HCT116 (cell line): ENCODE measurements at regions not wholly inside any gene's neighbourhood (a gene's known extent, or its start where the extent isn't known, plus 50 kb on each side); places are given as distances from the start of the nearest gene placed in this dataset.

Source experiments
- ATAC-seq: fragments of 200-7000 bp; cut with Tn5 transposase; 2 replicates; pipeline ENCODE4 v1.9.1; 2020; ENCODE audit warnings: mild to moderate bottlenecking, moderate library complexity
- BruUV-seq: library from RNA; stranded (reverse); fragments of 400-500 nt; replicated peaks from 2 replicates; lab custom pipeline; 2021; lab: Mats Ljungman, UMichigan
- CTCF ChIA-PET: fragments of 300-600 bp; sonication (Branson Sonifier 250); formaldehyde crosslinking; loops from one replicate; lab custom pipeline; 2021; ENCODE audit warnings: antibody characterized with exemption; lab: Charles Lee
- POLR2A ChIA-PET: fragments of 300-600, 350-600 bp; sonication (Branson Sonifier 250); formaldehyde crosslinking; loops from one replicate; lab custom pipeline; 2021; ENCODE audit warnings: antibody characterized with exemption; lab: Charles Lee
- RAD21 ChIA-PET, 2 experiments: fragments of 300-600 bp; sonication (Branson Sonifier 250); formaldehyde crosslinking; loops; one replicate each; lab custom pipeline; 2023; ENCODE audit warnings: low total read pairs in 2 of 2; ENCODE audit not compliant: uncharacterized antibody in 2 of 2, unreplicated experiment in 2 of 2, low non-redundant PET in 1 of 2; lab: Charles Lee
- DNase-seq: peaks from one replicate; pipeline ENCODE4 v3.0.0-alpha.2; 2010; ENCODE audit warnings: low read depth, low spot score
- H2AFZ ChIP-seq: fragments of 200-600 bp; shearing (Covaris generic), sonication (generic); 2 replicates; pipeline ENCODE4 v1.6.1; 2017; ENCODE audit warnings: low read depth, mixed run types, mixed read lengths, antibody characterized with exemption, low read length; ENCODE audit not compliant: poor library complexity, severe bottlenecking
- H3K27ac ChIP-seq: 2 replicates; pipeline ENCODE4 v1.5.1; 2012; ENCODE audit warnings: low read depth, low read length
- H3K27me3 ChIP-seq: fragments of 200-600 bp; sonication (generic); 2 replicates; pipeline ENCODE4 v1.6.1; 2016; ENCODE audit warnings: mixed run types, low read length, mixed read lengths; ENCODE audit not compliant: insufficient read depth
- H3K36me3 ChIP-seq, 2 experiments: fragments of 200-500 bp in 1 of 2; fragments of 200-600 bp in 1 of 2; sonication (Bioruptor generic) in 1 of 2; sonication (generic) in 1 of 2; 2 replicates each; pipeline versions ENCODE4 v1.5.1 to v1.6.1; 2014 to 2016; ENCODE audit warnings: low read length in 2 of 2, inconsistent platforms in 1 of 2, mixed read lengths in 1 of 2, mixed run types in 1 of 2; ENCODE audit not compliant: insufficient read depth in 2 of 2, control insufficient read depth in 1 of 2
- H3K4me1 ChIP-seq, 2 experiments: fragments of 200-600 bp in 1 of 2; sonication (generic) in 1 of 2; 2 replicates each; pipeline versions ENCODE4 v1.5.1 to v1.6.1; 2012 to 2017; ENCODE audit warnings: low read length in 2 of 2, inconsistent platforms in 1 of 2, mild to moderate bottlenecking in 1 of 2, mixed read lengths in 1 of 2, mixed run types in 1 of 2, moderate library complexity in 1 of 2; ENCODE audit not compliant: insufficient read depth in 2 of 2, control insufficient read depth in 1 of 2
- H3K4me2 ChIP-seq: fragments of 200-600 bp; sonication (generic); 2 replicates; pipeline ENCODE4 v1.6.1; 2017; ENCODE audit warnings: mixed run types, low read length, mixed read lengths
- H3K4me3 ChIP-seq, 2 experiments: fragments of 200-600 bp in 1 of 2; sonication (generic) in 1 of 2; replicated peaks in 1 of 2; 2 replicates each; pipeline ENCODE4 v1.5.1; 2011 to 2016; ENCODE audit warnings: low read length in 2 of 2, control low read depth in 1 of 2, low read depth in 1 of 2, mild to moderate bottlenecking in 1 of 2, mixed read lengths in 1 of 2, mixed run types in 1 of 2
- H3K79me2 ChIP-seq: fragments of 200-600 bp; sonication (generic); 2 replicates; pipeline ENCODE4 v1.6.1; 2017; ENCODE audit warnings: mild to moderate bottlenecking, mixed run types, low read length, moderate library complexity, mixed read lengths; ENCODE audit not compliant: insufficient read depth
- H3K9ac ChIP-seq: fragments of 200-600 bp; sonication (generic); 2 replicates; pipeline ENCODE4 v1.6.1; 2016; ENCODE audit warnings: low read length, mixed read lengths
- H3K9me2 ChIP-seq: fragments of 200-600 bp; sonication (generic), shearing (Covaris generic); 2 replicates; pipeline ENCODE4 v1.6.1; 2017; ENCODE audit warnings: mixed run types, mild to moderate bottlenecking, moderate library complexity; ENCODE audit not compliant: insufficient read depth
- H3K9me3 ChIP-seq, 2 experiments: fragments of 200-500 bp in 1 of 2; fragments of 200-600 bp in 1 of 2; sonication (Bioruptor generic) in 1 of 2; sonication (generic) in 1 of 2; 2 replicates each; pipeline ENCODE4 v1.6.1; 2014 to 2017; ENCODE audit warnings: low read length in 2 of 2, mixed read lengths in 2 of 2, inconsistent platforms in 1 of 2, low read depth in 1 of 2, mild to moderate bottlenecking in 1 of 2, mixed run types in 1 of 2, moderate library complexity in 1 of 2; ENCODE audit not compliant: control insufficient read depth in 1 of 2, insufficient read depth in 1 of 2
- H4K20me1 ChIP-seq: fragments of 200-600 bp; sonication (generic), shearing (Covaris generic); 2 replicates; pipeline ENCODE4 v1.6.1; 2017; ENCODE audit warnings: mixed run types, mild to moderate bottlenecking, moderate library complexity; ENCODE audit not compliant: insufficient read depth
- EZH2 ChIP-seq: fragments of 200-600 bp; sonication (generic); IDR thresholded peaks from 2 replicates; pipeline ENCODE4 v1.6.1; 2017; ENCODE audit warnings: antibody characterized with exemption, mixed run types
- POLR2AphosphoS5 ChIP-seq: IDR thresholded peaks from 2 replicates; pipeline ENCODE4 v1.6.1; 2011; ENCODE audit warnings: mild to moderate bottlenecking, low read depth, low read length, moderate library complexity
- RAD21 ChIP-seq: IDR thresholded peaks from 2 replicates; pipeline ENCODE4 v1.6.1; 2012; ENCODE audit warnings: low read depth, mild to moderate bottlenecking
- ZFX ChIP-seq: fragments of 450-650 bp; IDR thresholded peaks from 2 replicates; pipeline ENCODE4 v1.6.1; 2017
- ZNF274 ChIP-seq: fragments of 200-500 bp; sonication (Bioruptor generic); IDR thresholded peaks from 2 replicates; pipeline ENCODE4 v1.6.1; 2014; ENCODE audit warnings: mild to moderate bottlenecking, low read depth, low read length, inconsistent platforms
- intact Hi-C: fragments of 100-400 bp; cut with micrococcal nuclease; formaldehyde crosslinking; loops from 2 replicates; pipeline ENCODE4 v1.10.0; 2022
- TF ChIP-seq, protein P1 (sequence below): IDR thresholded peaks from 2 replicates; pipeline ENCODE4 v1.6.1; 2012; ENCODE audit warnings: low read depth
- TF ChIP-seq, protein P2 (sequence below): IDR thresholded peaks from 2 replicates; pipeline ENCODE4 v1.6.1; 2012
- TF ChIP-seq, protein P3 (sequence below), 3 experiments: fragments of 200-600 bp in 1 of 3; sonication (generic) in 1 of 3; IDR thresholded peaks in 2 of 3; conservative IDR thresholded peaks in 1 of 3; 2 replicates each; pipeline ENCODE4 v1.5.1; 2012 to 2017; ENCODE audit warnings: low read depth in 2 of 3, low read length in 2 of 3, antibody characterized with exemption in 1 of 3, borderline replicate concordance in 1 of 3, control low read depth in 1 of 3, mild to moderate bottlenecking in 1 of 3, mixed read lengths in 1 of 3, mixed run types in 1 of 3, moderate library complexity in 1 of 3; ENCODE audit not compliant: insufficient read depth in 1 of 3
- TF ChIP-seq, protein P4 (sequence below): IDR thresholded peaks from 2 replicates; pipeline ENCODE4 v1.6.1; 2012

DNA sequence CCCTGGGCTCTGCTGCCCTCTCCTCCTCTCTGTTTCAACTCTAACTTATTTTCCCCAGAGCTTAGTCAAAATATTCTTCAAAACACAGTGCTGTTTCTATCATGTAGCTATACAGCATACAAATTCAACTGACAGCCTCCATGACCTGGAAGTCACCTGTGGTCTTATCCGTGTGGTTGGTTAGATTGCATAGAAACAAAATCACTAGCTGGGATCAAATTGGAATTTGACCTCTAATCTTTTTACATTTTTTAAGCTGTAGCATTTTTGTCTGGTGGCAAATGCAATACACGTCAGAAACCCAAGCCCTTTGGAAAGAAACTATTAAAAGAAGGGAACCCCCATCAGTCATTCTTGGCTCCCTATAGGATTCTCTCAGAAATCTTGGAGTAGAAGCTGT, 57.3 kb downstream of the ABCC12 start (continued):
- TF ChIP-seq, protein P1, sequence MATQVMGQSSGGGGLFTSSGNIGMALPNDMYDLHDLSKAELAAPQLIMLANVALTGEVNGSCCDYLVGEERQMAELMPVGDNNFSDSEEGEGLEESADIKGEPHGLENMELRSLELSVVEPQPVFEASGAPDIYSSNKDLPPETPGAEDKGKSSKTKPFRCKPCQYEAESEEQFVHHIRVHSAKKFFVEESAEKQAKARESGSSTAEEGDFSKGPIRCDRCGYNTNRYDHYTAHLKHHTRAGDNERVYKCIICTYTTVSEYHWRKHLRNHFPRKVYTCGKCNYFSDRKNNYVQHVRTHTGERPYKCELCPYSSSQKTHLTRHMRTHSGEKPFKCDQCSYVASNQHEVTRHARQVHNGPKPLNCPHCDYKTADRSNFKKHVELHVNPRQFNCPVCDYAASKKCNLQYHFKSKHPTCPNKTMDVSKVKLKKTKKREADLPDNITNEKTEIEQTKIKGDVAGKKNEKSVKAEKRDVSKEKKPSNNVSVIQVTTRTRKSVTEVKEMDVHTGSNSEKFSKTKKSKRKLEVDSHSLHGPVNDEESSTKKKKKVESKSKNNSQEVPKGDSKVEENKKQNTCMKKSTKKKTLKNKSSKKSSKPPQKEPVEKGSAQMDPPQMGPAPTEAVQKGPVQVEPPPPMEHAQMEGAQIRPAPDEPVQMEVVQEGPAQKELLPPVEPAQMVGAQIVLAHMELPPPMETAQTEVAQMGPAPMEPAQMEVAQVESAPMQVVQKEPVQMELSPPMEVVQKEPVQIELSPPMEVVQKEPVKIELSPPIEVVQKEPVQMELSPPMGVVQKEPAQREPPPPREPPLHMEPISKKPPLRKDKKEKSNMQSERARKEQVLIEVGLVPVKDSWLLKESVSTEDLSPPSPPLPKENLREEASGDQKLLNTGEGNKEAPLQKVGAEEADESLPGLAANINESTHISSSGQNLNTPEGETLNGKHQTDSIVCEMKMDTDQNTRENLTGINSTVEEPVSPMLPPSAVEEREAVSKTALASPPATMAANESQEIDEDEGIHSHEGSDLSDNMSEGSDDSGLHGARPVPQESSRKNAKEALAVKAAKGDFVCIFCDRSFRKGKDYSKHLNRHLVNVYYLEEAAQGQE = no peak

DNA sequence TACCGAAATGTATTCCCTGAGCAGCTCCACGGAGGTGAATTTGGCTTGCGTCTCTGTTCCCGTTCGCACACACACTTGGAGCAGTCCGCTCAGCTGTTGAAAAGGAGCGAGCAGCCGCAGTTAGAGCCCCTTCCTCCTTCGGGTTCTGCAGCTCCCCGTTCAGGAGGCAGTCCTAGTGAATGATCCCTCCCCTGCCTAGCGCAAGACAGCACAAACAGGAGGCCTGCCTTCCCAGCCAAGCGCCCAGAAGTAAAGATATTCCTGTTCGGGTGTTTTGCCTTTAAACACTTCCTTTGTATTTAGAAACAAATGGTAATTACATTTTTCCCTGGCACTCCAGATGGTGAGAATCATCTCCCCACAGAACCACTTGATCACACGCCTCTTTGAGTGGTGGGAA, 64.7 kb downstream of the ABCC12 start:
- DNase-seq (no peak), ATAC-seq (no peak)
- Histone ChIP-seq H3K9me3 (no peaks in the 10 kb centered on the region), H3K79me2 (no peaks in the 10 kb centered on the region), H3K4me2 (no peak overlapping the region), H3K27me3 (peaks cover 12% of the 10 kb centered on the region; the same call in 1 of the 2 replicates), H3K4me1 (no peaks in the 10 kb centered on the region), H3K9ac (no peak overlapping the region), H3K36me3 (no peaks in the 10 kb centered on the region), H3K9me2 (no peaks in the 10 kb centered on the region), H3K27ac (no peak overlapping the region), H3K4me3 (no peak overlapping the region), H2AFZ (no peak overlapping the region), H4K20me1 (no peaks in the 10 kb centered on the region)
- no peak for TF ChIP-seq ZNF274
- TF ChIP-seq, protein P2, sequence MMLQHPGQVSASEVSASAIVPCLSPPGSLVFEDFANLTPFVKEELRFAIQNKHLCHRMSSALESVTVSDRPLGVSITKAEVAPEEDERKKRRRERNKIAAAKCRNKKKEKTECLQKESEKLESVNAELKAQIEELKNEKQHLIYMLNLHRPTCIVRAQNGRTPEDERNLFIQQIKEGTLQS = no peak
- TF ChIP-seq, protein P3, sequence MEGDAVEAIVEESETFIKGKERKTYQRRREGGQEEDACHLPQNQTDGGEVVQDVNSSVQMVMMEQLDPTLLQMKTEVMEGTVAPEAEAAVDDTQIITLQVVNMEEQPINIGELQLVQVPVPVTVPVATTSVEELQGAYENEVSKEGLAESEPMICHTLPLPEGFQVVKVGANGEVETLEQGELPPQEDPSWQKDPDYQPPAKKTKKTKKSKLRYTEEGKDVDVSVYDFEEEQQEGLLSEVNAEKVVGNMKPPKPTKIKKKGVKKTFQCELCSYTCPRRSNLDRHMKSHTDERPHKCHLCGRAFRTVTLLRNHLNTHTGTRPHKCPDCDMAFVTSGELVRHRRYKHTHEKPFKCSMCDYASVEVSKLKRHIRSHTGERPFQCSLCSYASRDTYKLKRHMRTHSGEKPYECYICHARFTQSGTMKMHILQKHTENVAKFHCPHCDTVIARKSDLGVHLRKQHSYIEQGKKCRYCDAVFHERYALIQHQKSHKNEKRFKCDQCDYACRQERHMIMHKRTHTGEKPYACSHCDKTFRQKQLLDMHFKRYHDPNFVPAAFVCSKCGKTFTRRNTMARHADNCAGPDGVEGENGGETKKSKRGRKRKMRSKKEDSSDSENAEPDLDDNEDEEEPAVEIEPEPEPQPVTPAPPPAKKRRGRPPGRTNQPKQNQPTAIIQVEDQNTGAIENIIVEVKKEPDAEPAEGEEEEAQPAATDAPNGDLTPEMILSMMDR (IDR thresholded peaks at IDR 0.05 in 2 of 3, conservative IDR thresholded peaks at IDR 0.05 in 1 of 3; ENCODE audit: borderline replicate concordance in 1 of 3, insufficient read depth in 1 of 3, low read depth in 2 of 3, low read length in 2 of 3) = no peak
- no peak for TF ChIP-seq POLR2AphosphoS5
- TF ChIP-seq ZFX = no peak
- TF ChIP-seq RAD21 = no peak
- TF ChIP-seq, protein P4, sequence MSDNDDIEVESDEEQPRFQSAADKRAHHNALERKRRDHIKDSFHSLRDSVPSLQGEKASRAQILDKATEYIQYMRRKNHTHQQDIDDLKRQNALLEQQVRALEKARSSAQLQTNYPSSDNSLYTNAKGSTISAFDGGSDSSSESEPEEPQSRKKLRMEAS = no peak
- no peak for TF ChIP-seq EZH2
- RAD21 ChIA-PET = no interaction called here
- POLR2A ChIA-PET = no interaction called here
- intact Hi-C loops = no loop called here
- CTCF ChIA-PET = no interaction called here
- no TSS peak for BruUV-seq
